ENCODE measurements at regions not wholly inside any gene's neighbourhood (a gene's known extent, or its start where the extent isn't known, plus 50 kb on each side); places are given as distances from the start of the nearest gene placed in this dataset.

GRCh38 chr7:112584290-112584689 lies 103.5 kb downstream of the LSMEM1 start:
- TF ChIP-seq CTCF (IDR thresholded peaks at IDR 0.05; ENCODE audit: insufficient read depth, low read length, poor library complexity, severe bottlenecking) (no peak), EZH2phosphoT487 (conservative IDR thresholded peaks at IDR 0.05; ENCODE audit: low read length) (no peak)

Data from SU-DHL-6 (cell line).